ACHN (cell line): ENCODE measurements at regions not wholly inside any gene's neighbourhood (a gene's known extent, or its start where the extent isn't known, plus 50 kb on each side); places are given as distances from the start of the nearest gene placed in this dataset.
"Not testable (repeated sequence)": the region's sequence is repeated elsewhere in the genome, so short reads cannot be mapped to it uniquely, and the experiment has no call there.

Source experiments
- DNase-seq: peaks from one replicate; pipeline ENCODE4 v3.0.0-alpha.2; 2015
- in situ Hi-C: cut with HindIII; loops from 2 replicates; pipeline ENCODE4 v1.10.0; 2017; ENCODE audit warnings: low sequenced_read_pairs, low pct_ligation_motif_present, low pct_unique_long_range_greater_than_20kb

DNA sequence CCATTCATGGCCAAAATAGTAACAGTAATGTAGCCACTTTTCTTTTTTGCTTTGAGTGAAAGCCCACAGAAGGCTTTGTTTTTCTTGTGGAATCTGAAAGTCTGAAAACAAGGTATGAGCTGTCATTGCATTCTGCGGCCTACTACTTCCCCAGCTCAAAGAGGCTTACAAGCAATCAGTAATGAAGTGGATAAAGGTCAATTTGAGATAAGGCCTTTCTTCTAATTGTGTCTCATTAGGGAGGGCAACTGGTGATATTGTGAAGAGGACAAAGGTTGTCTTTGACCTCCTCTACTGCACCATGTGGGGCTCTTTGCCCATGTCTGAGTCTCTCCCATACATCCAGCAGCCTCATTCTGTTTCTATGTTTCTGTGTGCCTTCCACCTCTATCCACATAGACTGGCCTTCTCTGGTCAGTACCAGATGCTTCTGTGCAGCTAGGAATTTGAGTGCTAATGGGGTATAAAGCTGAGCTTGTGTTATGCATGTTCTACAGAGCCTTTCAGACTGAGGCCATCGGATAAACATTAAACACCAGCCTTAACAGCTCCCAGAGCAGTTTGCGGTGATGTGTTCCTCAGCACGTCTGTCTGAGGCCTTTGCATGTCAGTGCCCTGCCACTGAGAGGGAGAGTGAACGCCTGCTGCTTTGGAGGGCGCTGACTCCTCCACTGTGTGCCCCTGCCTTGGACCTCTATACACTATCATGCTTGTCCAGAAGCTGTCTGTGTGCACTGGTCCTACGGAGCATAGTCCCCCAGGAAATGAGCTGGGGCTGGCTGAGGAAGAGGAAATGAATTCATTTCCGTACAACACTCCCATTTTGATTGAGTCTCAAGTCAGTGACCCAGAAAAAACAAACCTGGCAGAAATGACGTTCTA lies 80.2 kb downstream of the SH2D1A start:
- in situ Hi-C loops, result no loop called here
- DNase-seq, result no peak

DNA sequence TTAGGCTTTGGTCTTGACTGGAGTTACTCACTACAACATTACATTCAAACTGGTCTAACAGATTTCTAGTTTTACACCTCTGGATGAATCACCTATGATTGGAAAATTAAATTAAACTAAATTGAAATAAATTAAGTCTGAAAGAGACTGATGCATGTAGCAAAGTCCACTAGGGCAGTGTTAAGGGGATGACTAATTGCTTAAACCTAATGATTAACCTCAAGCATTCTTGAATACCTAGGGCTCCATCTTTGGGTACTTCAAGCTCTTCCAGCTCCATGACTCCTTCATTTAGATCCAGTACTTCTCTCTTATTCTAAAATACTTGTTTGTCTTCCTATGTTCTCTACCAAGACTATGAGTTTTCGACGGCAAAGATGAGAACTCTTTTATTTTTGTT lies 86.8 kb downstream of the SH2D1A start:
- peak; percentile 40 for DNase-seq

DNA sequence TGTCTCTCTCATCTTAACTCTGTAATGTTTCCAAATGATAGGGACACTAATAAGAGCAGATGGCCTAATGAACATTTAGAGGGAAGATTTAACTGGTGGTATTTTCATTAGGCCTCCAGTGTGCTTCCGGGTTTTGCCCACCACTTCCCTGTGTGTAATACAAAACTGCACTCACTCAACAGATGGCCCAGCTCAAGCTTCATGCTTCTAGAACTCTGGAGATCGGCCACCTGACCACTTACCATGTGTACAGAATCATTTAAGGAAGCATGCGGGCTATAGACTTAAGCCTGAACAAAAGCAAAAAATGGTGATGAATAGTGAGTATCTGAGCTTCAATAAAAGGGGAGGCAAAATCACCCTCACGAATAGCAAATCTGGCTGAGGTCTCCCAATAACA lies 89.3 kb downstream of the SH2D1A start:
- in situ Hi-C loops, result no loop called here
- DNase-seq, result no peak

More for the DNA sequence above, 86.8 kb downstream of the SH2D1A start:
- in situ Hi-C loops, result no loop called here

DNA sequence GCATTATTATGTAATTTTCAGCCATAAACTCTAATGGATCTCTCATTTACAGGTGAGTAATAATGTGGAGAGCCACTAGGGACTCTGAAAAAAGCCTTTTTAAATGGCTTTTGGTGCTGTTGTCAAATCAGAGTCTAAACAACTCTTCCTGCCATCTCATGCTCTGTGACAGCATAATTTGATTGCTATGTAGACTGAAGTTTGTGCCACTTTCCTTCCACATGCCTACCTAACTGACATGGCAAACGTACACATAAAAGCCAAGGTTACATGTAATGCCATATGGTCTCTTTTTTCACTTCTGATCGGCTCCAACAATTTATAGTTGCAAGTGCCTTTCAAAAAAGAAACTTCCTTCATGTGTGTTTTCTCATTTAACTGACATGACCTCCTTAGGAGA lies 94.3 kb downstream of the SH2D1A start:
- in situ Hi-C loops, result no loop called here
- no peak for DNase-seq

DNA sequence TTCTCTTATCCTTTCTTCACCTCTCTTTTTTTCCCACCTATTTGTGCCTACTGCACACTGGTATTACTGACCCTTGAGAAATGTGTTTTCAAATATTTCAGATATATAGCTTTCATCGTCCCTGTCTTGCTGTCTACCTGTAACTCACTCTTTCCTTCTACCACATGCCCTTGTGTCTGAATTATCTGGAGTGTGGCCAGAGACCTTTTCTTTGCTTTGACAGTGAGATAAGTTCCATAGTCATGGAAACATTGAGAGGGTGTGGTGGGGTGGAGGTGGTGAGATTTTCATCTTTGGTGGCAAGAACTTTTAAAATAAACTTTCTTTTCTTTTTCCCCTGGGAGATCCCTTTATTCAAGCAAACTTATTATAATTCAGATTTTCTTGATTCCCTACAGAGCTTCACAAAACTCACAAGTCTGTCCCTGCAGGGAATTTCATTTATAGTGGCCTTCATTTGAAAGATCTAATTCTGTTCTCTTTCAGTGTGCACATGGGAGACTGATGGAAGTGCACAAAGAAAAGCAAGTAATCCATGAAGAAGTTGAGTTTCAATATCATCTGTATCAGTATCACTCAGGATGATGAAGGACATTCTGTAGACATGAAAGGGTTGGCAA lies 95.7 kb downstream of the SH2D1A start:
- no peak for DNase-seq
- in situ Hi-C loops, result no loop called here

DNA sequence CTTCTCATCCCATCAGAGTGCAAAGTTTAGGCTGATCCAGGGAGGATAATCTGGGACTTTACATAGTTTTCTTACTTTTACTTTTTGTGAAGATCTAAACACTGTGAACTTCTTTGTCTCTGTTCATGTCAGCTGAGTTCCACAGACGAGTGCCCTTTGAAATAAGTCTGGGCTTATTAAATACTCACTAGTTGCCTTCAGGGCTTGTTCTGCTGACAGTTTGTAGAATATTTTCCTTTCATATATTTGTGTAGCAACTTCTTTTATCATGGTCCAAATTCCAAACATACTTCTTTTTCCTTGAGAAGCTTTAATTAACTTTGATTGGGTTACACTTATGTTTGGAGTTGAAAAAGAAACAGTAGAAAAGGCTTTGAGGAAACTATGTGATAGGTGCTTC lies 109.6 kb downstream of the SH2D1A start:
- in situ Hi-C loops, result no loop called here
- no peak for DNase-seq

DNA sequence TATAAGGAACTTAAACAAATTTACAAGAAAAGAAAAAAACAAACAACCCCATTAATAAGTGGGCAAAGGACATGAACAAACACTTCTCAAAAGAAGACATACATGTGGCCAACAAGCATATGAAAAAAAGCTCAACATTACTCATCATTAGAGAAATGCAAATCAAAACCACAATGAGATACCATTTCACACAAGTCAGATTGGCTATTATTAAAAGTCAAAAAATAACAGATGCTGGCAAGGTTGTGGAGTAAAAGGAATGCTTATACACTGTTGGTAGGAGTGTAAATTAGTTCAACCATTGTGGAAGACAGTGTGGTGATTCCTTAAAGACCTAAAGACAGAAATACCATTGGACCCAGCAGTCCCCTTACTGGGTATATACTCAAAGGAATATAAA lies 113.5 kb downstream of the SH2D1A start:
- in situ Hi-C loops, DNase-seq: not testable (repeated sequence)

DNA sequence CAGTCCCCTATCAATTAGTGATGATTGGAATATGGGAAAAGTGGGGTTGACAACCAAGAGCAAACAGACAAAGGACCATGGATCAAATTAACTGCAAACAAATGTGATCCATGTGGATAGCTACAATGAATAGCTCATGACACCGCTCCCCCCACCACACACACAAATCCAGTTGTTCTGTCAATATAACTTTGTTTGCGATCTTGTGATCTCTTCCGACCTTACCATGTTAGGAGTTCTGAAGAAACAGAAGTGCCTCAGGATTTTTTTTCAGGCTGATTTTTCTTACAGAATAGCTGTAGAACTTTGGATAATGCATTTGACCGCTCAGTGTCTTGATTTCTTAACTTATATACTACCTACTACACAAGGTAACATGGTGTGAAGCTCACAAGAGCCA lies 116.6 kb downstream of the SH2D1A start:
- DNase-seq, result no peak
- in situ Hi-C loops, result no loop called here

DNA sequence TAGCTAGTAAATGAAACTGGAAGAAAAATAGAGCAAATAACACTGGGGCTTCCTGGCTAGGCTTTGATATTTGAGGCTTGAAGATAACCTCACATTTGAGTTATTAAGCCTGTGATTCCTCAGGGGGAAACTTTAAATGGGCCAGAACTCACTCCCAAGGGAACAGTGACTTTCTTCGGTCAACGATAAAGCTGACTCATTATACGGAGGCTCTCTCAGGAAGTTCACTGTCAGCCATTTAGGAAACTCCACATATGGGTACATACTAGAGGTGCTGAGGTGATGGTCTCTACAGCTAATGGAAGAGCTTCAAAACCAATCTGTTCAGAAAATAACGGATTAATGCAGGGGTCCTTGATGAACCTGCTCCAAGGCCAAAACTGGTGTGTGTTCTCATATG lies 120.8 kb downstream of the SH2D1A start:
- in situ Hi-C loops, result no loop called here
- no peak for DNase-seq

DNA sequence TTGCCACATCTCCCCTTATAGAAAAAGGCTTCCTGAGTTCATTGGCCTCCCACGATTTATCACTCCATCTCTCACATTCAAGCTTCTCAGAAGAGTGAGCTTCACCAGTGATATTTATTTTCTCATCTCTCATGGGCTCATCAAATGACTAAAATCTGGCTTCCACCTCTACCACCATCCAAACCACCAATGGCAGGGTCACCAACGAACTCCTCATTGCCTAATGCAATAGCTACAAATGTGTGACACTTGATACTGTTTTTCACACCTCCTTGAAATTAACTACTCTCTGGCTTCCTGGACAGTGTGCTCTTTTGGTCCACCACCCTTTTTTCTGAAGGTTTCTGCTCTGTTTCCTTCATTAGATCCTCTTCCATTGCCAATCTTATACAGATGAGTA lies 129.0 kb downstream of the SH2D1A start:
- in situ Hi-C loops, result no loop called here

DNA sequence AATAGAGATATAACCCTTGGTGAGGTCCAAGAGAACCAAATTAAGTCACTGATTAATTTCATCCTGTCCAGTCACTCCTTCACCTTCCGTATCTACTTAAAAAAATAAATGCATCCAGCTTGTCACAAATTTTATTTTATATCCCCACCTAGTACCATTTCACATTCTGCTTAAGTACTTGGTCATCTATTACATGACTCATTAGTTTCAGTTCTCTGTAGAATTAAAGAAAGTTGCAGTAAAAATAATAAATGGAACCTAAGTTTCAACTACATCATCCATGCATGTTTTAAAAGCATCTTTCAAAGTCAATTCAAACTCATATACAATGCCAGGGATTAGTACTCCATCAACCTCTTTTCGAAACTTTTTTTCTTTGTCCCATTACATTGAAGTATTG lies 130.2 kb downstream of the SH2D1A start:
- in situ Hi-C loops, result no loop called here
- no peak for DNase-seq

More for the DNA sequence above, 129.0 kb downstream of the SH2D1A start:
- no peak for DNase-seq

DNA sequence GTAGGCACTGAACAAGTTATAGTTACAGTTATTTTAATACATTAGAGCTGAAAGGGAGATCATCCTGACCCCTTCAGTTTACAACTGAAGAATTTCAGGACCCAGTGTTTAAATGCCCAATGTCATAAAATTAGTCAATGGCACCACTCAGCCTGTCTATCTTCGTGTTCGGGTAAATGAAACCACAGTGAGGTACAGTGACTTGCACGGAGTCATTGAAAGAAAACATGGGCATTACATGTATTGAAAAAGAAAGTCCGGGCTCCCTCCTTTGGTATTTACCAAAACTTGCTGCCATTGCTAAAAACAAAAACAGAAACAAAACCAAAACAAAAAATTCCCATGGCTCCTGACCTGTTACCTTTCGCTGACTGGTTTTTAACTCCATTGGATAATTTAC lies 131.7 kb downstream of the SH2D1A start:
- in situ Hi-C loops, result no loop called here
- no peak for DNase-seq

DNA sequence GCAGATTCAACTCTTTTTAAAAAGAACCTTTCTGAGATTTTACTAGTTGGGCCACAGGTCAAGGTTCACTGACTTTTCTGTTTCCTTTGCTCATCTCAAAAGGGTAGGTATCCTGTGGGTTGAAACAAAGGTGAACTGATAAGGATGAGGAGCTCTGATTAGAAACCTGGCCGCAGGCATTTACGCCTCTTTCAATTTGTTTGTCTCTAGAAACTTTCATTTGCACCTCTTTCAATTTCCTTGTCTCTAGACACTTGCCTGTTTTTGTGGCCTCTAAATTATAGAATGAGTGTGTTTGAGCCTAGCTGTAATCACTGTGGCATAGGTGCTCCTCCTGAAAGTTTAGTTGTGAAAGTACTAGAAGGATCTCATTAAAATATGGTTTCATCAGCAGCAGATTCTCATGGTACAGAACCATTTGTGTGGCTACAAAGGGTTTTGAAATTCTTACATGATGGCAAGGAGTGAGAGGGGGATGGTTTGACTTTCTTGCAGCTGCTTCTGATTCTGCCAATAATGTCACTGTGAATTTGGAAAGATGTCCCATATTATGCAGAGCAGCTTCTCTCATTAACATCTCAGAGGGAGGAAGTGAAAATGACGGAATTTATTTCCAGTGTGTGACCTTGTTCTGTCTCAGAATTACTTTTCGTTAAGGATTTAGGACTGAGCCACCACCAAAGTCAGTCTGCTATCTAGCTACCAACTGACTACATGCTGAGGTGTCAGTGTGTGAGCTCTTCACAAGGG lies 142.2 kb downstream of the SH2D1A start:
- no peak for DNase-seq
- in situ Hi-C loops, result no loop called here

DNA sequence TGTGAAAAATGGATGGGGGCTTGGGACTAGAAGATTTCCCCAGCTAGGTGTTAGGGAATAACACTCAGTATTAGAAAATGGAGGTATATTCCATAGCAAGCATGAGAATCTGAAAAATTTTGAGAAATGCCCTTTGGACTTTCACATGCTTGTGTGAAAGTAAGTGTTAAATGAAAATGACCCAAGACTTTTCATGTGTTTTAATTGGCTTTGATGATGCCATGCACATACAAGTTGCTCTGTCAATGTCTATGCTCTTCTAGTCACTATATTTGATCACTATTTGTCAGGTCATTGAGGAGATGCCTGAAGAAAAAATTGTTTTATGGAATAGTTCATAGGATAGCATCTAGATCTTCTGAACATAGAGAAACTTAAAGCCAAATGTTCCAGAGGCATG lies 147.6 kb downstream of the SH2D1A start:
- in situ Hi-C loops, result no loop called here
- no peak for DNase-seq

DNA sequence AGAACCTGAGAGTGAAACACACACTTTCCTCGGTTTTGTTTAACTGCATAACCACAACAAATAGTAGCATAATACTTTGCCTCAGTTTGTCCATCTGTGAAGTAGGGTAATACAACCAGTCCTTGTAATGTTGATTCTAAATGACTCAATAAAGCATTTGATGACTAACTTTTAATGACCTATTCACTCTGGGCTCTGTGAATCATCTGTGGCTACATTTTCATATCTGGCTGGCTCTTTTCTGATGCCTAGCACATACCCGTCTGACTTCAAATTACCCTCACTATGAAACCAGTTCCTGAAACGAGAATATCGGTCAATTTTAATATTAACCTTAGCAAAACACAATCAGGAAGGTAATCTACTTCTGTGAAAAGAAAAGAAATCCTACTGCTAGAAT lies 151.0 kb downstream of the SH2D1A start:
- no peak for DNase-seq
- in situ Hi-C loops, result no loop called here

DNA sequence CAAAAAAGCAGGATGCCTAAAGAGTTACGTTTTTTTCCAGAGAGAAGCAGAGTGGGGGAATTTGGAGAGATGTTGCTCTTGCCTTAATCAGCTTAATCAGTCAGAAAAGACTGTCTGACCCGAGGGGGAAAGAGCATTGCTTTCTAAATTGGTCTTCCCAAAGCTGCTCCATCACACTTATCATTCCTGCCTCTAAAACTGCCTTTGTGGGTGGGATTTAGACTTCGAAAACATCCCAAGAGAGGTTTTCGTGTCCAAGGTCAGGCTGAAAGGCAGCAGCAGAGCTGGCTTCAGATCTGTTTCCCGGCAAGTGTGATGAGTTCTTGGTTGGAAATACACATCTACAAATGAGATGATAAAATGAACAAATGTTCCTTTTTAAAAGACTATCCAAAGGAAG lies 155.2 kb downstream of the SH2D1A start:
- DNase-seq, result no peak
- in situ Hi-C loops, result no loop called here

DNA sequence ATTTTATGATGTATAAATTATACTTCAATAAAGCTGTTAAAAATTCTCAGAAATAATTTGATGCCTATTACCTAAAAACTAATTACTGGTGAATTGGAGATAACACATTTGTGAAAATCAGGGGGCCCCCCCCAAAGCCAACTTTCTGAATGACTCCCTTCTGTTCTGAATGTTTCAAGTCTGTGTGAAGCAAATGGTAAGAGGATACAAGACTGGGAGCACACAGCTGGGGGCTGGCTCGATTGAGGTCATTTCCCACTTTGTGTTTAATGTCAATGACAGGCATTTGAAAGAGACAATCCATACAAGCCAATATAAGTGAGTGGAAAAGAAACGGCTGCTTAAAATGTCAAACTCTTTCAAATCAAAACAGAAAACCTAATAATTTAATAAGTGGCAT lies 155.8 kb downstream of the SH2D1A start:
- DNase-seq, result no peak
- in situ Hi-C loops, result no loop called here

DNA sequence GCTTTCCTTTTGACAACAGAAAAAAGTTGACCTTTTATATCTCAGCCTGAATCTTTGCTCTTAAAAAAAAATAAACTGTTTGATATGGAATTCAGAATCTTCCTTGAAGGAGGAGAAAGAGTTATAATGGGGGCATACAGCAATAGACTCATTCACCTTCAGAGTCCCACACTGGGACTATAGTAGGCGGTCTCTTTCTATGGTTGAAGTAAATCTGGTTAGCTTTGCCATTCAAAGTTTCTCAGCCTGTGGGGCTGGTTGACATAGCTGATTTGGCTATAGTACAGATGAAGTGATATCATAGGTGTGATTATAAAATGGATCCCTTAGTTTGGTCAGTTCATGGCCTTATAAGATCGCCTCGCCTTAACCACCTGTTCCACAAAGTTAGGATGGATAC lies 156.2 kb downstream of the SH2D1A start:
- DNase-seq, result no peak
- in situ Hi-C loops, result no loop called here

DNA sequence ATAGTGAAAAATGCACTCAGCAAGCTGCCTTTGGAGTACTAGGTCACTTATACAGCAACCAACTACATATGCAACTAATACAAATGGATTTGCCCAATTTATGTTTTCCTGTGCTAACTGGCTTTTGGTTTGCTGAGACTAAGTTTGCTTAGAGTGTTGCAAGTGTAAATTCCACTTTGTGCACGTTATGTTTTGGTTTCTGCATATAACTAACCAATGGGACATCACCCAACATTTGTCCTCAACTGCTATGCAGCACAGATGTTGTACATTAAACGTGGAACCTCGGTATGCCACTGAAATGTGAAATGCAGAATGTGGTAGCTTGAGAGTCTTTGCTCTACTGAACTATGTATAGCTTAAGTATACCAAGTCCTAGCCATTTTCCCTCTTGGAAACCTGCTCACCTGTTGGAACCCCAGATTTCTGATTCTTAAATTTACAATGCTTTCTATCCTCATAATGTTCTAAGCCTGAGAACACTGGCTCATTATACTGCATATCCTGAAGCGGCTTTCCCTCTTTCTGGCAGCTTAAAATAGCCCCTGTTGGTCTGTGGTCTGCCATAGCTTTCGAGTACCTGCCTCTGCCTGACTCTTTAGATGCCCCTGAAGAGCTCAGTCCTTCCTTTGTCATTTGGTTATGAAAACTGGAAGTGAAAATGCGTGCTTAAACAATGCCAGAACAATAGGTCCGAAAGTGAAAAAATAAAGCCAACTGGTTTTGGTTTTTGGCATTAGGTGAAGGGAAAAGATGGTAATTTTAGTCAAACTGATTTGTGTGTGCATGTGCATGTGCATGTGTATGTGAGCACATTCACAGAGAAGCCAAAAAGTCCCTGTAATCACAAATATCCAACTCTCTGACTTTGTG lies 158.0 kb downstream of the SH2D1A start:
- in situ Hi-C loops, result no loop called here
- no peak for DNase-seq
